Renal pelvis (tissue), 1 donor: ENCODE measurements at regions not wholly inside any gene's neighbourhood (a gene's known extent, or its start where the extent isn't known, plus 50 kb on each side); places are given as distances from the start of the nearest gene placed in this dataset.
"Not testable (repeated sequence)": the region's sequence is repeated elsewhere in the genome, so short reads cannot be mapped to it uniquely, and the experiment has no call there.

Experiments
- DNase-seq: peaks from one replicate; pipeline ENCODE4 v3.0.0-alpha.2; 2013

GRCh38 chr10:71084061-71084817, 128.1 kb upstream of the UNC5B start:
- no peak for DNase-seq

DNA sequence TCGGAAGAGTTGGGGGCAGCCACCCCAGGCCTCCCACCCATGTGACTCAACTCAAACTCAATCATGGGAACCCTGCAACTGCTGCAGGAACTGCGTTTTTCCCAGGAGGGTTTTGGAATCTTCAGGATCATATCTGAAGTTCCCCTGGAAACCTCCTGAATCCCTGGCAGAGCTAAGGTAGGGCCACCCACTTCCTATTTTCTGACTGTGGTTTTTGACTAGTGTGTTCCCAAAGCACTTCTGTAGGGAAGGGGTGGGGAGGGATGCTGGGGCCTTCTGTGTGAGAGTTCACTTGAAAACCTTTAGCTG, 127.6 kb upstream of the UNC5B start:
- DNase-seq = no peak

DNA sequence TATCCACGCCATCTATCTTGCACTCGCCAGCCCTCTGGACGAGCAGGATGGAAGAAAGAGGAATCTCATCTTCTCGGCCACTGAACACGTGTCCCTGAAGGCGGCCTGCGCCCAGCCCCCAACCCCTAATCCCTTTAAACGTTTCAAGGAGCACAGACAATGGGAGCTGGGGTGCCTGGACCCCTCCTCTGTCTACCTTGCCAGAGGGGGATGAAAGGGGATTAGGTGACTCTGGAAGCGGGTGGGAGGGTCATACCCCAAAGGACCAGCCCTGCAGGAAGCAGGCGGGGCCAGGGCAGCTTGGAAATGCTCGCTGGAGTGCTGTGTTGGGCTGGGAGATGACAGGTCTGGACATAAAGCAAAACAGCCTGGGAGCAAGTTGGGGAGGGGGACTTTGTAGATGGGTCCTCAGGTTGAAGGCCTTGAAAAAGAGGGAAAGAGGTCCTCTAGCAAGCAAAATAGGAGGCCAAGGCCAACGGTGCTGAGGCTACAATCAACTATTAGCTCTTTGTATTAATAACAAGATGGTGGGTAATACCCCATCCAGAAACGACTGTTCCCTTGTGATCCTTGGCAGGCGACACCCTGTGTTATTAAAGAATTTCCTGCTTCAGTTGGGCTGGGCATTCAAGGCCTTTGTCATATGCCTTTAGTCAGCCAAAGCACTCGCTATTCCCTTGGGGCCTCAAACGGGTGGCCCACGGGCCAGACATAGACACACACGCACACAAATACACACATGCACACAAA, 126.5 kb upstream of the UNC5B start:
- DNase-seq = no peak

- no peak for DNase-seq
These were observed 125.8 kb upstream of the UNC5B start for GRCh38 chr10:71086439-71087080.

DNA sequence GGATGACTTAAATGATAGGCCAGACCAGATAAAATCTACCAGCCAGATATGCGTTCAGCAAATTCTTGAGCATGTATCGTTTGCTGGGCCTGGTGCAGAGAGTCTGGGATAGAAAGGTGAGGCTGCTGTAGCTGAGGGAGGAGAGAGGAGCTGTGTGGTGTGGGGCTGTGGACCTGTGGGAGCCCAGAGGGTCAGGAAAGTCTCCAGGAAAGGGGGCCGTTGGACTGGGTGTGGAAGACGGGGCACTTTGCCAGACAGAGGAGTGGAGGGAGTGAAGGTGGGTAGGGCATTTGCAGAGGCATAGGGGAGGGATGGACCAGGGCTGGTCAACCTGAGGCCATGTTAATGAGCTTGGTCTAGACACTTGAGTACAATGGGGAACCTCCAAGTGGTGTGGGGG, 124.7 kb upstream of the UNC5B start:
- DNase-seq = no peak

DNA sequence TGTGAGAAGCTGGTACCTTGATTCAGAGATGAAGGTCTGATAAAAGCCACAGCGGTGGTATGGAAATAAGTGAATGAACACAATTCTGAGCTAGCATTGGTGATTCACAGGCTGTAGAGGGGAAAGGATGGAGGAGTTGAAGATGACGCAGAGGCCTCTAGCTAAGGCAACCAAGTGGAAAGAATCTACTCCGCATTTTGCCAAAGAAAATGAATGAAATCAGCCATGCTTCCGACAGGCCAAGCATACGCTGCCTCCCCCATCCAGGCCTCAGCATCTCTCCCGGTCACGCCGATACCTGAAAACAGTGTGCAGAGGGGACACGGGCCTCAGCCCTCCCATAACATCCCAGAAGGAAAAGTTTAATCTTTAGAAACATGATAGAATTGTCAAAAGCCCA, 124.3 kb upstream of the UNC5B start:
- no peak for DNase-seq

- DNase-seq = not testable (repeated sequence)
These were observed 123.8 kb upstream of the UNC5B start for GRCh38 chr10:71088578-71088977.

DNA sequence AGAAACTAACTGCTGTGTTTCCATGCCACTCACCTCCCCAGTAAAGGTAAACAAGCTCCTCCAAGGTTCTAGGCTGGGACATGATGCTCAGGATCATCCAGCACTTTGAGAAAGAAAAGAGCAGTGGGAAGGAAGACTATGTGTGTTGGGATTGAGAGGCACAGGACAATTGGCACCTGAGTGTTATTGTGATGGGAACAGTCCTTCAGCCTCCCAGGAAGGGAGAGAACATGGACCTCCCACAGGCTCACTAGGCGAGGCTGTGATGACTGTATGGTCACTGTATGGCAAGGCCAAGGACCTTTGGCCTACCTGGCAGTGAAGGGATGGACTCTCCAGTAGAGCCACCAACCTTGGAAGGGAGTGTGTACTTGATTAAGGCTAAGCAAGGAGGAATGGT, 123.2 kb upstream of the UNC5B start:
- no peak for DNase-seq

- DNase-seq = no peak
These were observed 122.0 kb upstream of the UNC5B start for GRCh38 chr10:71090330-71090729.

DNA sequence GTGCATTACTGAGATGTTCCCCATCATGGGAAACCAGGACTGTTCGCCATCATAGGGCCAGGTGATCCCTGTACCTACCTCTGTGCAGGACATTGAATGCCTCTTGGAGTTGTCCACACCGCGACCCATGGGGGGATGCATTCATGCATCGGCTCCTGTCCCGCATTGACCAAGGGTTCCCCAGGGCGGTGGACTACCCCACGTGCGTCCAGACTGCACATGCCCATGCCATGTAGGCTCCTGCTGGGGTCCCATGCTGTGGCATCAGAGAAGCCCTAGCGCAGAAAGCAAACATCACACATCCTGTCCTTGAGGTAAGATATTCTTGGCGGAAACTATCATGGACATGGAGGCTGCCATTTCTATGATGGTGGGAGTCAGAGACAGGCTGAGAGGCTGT, 121.6 kb upstream of the UNC5B start:
- no peak for DNase-seq

DNA sequence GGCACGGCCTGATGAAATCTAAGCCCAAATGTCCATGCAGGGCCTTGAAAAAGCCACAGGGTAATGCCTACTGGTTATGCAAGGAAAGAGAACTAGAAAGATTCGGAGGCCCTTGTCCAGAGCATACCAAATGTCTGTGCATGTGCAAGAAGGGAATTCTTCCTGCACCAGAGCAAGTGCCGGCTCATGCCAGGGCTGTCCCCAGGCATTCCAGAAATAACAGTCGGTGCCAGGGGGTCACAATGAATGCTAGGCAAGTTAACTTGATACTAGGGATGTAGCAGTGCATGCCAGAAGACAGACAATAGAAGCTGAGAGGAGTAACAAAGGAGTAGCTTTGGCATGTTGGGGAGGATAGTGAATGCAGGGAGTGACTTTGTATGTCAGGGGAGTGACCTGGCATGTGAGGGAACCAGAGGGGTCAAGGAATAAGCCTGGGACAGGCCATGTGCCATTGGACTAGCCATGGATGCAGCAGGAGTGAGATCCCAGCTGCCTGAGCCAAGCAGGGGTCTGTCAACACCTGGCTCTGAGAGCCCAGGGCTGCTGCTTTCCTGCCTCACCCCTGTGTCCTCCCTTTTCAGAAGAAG, 119.5 kb upstream of the UNC5B start:
- peak; percentile 66 for DNase-seq

- DNase-seq = no peak
These were observed 118.8 kb upstream of the UNC5B start for GRCh38 chr10:71093531-71093930.

- DNase-seq = no peak
These were observed 117.5 kb upstream of the UNC5B start for GRCh38 chr10:71094712-71095390.

DNA sequence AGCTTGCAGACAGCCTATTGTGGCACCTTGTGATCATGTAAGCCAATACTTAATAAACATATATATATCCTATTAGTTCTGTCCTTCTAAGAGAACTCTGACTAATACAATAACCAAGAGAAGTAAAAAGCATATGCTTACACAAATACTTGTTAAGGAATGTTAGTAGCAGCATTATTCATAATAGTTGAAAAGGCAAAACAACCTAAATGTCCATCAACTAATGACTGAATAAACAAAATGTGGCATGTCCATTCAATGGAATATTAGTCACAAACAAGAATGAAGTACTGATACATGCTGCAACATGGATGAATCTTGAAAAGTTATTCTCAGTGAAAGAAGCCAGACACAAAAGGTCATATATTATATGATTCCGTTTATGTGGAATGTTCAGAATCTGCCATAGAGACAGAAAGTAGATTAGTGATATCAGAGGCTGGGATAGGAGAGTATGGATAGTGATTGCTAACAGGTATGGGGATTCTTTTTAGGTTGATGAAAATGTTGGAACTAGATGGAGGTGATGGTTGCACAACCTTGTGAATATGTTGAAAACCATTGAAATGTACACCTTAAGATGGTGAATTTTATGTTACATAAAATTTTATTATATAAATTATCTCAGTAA, 112.5 kb upstream of the UNC5B start:
- no peak for DNase-seq

DNA sequence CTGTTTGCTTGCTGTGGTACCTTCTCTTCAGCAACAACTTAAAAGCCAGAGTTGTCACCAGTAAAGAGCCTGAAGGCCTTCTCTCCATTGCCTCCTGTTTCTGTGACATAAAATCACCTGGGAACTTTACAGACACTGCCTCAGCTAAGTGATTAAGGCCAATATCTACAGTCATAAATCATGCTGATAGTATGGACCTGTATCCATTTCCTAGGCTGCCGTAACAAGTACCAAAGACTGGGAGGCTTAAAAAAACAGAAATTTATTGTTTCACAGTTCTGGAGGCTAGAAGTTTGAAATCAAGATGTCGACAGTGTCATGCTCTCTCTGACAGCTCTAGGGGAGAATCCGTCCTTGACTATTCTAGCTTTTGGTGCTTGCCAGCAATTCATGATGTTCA, 108.4 kb upstream of the UNC5B start:
- DNase-seq = peak; percentile 50

GRCh38 chr10:71106151-71106550, 106.2 kb upstream of the UNC5B start:
- DNase-seq = not testable (repeated sequence)

DNA sequence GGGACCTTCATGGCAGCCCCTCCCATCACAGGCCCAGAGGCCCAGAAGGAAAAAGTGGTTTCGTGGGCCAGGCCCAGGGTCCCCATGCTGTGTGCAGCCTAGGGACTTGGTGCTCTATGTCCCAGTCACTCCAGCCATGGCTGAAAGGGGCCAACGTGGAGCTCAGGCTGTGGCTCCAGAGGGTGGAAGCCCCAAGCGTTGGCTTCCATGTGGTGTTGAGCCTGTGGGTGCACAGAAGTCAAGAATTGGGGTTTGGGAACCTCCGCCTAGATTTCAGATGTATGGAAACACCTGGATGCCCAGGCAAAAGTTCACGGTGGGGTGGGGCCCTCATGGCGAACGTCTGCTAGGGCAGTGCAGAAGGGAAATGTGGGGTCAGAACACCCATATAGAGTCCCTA, 105.3 kb upstream of the UNC5B start:
- DNase-seq = not testable (repeated sequence)

- DNase-seq = not testable (repeated sequence)
These were observed 104.3 kb upstream of the UNC5B start for GRCh38 chr10:71108042-71108441.

DNA sequence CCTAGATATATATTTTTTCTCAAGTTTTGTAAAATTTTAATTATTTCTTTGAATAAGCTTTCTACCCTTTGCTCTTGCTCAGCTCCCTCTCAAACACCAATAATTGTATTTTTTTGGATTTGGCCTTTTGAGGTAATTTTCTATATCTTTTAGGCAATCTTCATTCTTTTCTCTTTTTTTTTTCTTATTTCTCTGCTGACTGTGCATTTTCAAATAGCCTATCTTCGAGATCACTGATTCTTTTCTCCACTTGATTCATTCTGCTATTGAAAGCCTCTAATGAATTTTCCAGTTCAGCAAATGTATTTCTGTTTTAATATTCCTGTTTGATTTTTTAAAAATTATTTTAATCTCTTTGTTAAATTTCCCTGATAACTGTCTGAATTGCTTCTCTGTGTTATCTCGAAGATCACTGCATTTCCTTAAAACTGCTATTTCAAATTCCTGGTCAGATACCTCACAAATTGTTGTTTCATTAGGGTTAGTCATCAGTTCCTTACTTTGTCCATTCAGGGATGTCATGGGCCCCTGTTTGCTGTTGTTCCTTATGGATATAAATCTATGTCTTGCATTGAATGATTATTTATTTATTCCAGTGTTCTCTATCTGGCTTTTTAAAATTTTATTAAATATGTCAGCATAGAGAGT, 100.1 kb upstream of the UNC5B start:
- DNase-seq = no peak

DNA sequence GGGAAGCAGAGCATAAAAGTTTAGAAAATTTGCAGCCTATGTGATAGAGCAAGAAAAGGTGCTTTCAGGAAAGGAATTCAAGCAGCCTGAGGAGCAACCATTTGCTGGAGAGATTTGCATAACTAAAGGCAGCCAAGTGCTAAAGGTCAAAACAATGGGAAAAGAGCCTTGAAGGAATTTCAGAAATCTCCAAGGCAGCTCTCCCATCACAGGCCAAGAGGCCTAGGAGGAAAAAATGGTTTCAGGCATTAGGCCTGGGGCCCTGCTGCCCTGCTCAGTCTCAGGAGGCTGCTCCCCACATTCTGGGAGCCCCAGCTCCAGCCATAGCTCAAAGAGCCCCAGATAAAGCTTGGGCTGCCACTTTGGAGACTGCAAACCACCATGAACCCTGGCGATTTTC, 95.9 kb upstream of the UNC5B start:
- DNase-seq = no peak

DNA sequence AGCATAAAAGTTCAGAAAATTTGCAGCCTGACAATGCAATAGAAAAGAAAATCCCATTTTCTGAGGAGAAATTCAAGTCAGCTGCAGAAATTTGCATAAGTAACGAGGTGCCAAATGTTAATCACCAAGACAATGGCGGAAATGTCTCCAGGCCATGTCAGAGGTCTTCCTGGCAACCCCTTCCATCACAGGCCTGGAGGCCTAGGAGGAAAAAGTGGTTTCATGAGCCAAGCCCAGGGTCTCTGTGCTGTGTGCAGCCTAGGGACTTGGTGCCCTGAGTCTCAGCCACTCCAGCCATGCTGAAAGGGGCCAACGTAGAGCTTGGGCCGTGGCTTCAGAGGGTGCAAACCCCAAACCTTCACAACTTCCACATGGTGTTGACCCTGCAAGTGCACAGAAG, 94.8 kb upstream of the UNC5B start:
- not testable (repeated sequence) for DNase-seq
